ENCODE measurements at regions not wholly inside any gene's neighbourhood (a gene's known extent, or its start where the extent isn't known, plus 50 kb on each side); places are given as distances from the start of the nearest gene placed in this dataset.

DNA sequence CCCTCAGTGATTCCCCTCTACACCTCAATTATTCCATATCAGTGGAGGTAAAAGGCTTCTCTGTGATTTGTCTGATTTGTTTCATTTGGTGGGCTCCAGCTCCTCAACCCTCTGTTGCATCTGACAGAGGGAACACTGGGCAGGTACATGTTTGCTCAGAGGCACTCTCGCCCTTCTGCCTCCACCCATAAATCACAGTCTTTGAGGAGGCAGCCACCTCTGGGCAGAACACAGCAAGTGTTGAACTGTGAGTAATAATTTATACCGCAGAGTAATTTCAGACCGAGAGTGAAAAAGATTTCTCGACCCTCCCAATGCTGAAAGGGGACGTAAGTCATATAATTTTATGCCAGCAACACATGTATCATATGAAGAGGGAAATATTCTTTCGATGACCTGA lies 330.1 kb upstream of the PBX1 start (continued):
- TF ChIP-seq, protein P1, sequence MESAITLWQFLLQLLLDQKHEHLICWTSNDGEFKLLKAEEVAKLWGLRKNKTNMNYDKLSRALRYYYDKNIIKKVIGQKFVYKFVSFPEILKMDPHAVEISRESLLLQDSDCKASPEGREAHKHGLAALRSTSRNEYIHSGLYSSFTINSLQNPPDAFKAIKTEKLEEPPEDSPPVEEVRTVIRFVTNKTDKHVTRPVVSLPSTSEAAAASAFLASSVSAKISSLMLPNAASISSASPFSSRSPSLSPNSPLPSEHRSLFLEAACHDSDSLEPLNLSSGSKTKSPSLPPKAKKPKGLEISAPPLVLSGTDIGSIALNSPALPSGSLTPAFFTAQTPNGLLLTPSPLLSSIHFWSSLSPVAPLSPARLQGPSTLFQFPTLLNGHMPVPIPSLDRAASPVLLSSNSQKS (CRISPR knock-in tag; IDR thresholded peaks at IDR 0.05), result no peak
- TF ChIP-seq SIRT6 (IDR thresholded peaks at IDR 0.05; ENCODE audit: low read depth, low read length), result no peak
- TF ChIP-seq ZNF436 (CRISPR knock-in tag; IDR thresholded peaks at IDR 0.05), result no peak
- TF ChIP-seq, protein P2, sequence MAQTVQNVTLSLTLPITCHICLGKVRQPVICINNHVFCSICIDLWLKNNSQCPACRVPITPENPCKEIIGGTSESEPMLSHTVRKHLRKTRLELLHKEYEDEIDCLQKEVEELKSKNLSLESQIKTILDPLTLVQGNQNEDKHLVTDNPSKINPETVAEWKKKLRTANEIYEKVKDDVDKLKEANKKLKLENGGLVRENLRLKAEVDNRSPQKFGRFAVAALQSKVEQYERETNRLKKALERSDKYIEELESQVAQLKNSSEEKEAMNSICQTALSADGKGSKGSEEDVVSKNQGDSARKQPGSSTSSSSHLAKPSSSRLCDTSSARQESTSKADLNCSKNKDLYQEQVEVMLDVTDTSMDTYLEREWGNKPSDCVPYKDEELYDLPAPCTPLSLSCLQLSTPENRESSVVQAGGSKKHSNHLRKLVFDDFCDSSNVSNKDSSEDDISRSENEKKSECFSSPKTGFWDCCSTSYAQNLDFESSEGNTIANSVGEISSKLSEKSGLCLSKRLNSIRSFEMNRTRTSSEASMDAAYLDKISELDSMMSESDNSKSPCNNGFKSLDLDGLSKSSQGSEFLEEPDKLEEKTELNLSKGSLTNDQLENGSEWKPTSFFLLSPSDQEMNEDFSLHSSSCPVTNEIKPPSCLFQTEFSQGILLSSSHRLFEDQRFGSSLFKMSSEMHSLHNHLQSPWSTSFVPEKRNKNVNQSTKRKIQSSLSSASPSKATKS (CRISPR knock-in tag; IDR thresholded peaks at IDR 0.05), result no peak
- no peak for TF ChIP-seq BCOR (IDR thresholded peaks at IDR 0.05)
- no peak for TF ChIP-seq SRSF9 (IDR thresholded peaks at IDR 0.05; ENCODE audit: borderline replicate concordance, low read depth, low read length)
- TF ChIP-seq DPF2 (IDR thresholded peaks at IDR 0.05), result no peak
- no peak for TF ChIP-seq ZNF134 (CRISPR knock-in tag; conservative IDR thresholded peaks at IDR 0.05)
- TF ChIP-seq, protein P3, sequence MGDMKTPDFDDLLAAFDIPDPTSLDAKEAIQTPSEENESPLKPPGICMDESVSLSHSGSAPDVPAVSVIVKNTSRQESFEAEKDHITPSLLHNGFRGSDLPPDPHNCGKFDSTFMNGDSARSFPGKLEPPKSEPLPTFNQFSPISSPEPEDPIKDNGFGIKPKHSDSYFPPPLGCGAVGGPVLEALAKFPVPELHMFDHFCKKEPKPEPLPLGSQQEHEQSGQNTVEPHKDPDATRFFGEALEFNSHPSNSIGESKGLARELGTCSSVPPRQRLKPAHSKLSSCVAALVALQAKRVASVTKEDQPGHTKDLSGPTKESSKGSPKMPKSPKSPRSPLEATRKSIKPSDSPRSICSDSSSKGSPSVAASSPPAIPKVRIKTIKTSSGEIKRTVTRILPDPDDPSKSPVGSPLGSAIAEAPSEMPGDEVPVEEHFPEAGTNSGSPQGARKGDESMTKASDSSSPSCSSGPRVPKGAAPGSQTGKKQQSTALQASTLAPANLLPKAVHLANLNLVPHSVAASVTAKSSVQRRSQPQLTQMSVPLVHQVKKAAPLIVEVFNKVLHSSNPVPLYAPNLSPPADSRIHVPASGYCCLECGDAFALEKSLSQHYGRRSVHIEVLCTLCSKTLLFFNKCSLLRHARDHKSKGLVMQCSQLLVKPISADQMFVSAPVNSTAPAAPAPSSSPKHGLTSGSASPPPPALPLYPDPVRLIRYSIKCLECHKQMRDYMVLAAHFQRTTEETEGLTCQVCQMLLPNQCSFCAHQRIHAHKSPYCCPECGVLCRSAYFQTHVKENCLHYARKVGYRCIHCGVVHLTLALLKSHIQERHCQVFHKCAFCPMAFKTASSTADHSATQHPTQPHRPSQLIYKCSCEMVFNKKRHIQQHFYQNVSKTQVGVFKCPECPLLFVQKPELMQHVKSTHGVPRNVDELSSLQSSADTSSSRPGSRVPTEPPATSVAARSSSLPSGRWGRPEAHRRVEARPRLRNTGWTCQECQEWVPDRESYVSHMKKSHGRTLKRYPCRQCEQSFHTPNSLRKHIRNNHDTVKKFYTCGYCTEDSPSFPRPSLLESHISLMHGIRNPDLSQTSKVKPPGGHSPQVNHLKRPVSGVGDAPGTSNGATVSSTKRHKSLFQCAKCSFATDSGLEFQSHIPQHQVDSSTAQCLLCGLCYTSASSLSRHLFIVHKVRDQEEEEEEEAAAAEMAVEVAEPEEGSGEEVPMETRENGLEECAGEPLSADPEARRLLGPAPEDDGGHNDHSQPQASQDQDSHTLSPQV (IDR thresholded peaks at IDR 0.05), result no peak

All from K562 (cell line).